ENCODE measurements at regions not wholly inside any gene's neighbourhood (a gene's known extent, or its start where the extent isn't known, plus 50 kb on each side); places are given as distances from the start of the nearest gene placed in this dataset.

- DNase-seq = no peak
- no peaks in the 10 kb centered on the region for H3K9me3 ChIP-seq (ENCODE audit: control insufficient read depth in 2 of 3, low read length in 3 of 3)
- H3K4me1 Mint-ChIP-seq = no peaks in the 10 kb centered on the region
Measured at GRCh38 chr6:50970908-50971307, 152.2 kb downstream of the TFAP2B start.

GRCh38 chr6:50973464-50973863 is 154.8 kb downstream of the TFAP2B start:
- Histone ChIP-seq H3K9me3 (ENCODE audit: control insufficient read depth in 2 of 3, low read length in 3 of 3) (no peaks in the 10 kb centered on the region), H3K36me3 (ENCODE audit: control insufficient read depth in 2 of 3, insufficient read depth in 3 of 3, low read length in 3 of 3) (no peaks in the 10 kb centered on the region), H3K4me1 (ENCODE audit: control insufficient read depth in 2 of 2, insufficient read depth in 2 of 2, low read length in 2 of 2) (no peaks in the 10 kb centered on the region), H3K27ac (ENCODE audit: low read depth, low read length) (no peak overlapping the region), H3K4me3 (ENCODE audit: low read length) (no peak overlapping the region), H3K27me3 (ENCODE audit: control insufficient read depth in 2 of 2, insufficient read depth in 2 of 2, low read length in 2 of 2) (no peaks in the 10 kb centered on the region)
- ATAC-seq = no peak
- Mint-ChIP-seq H3K4me3 (no peak overlapping the region), H3K27ac (no peak overlapping the region), H3K27me3 (no peaks in the 10 kb centered on the region), H3K36me3 (no peaks in the 10 kb centered on the region), H3K9me3 (peaks cover 0 to 7% (median 2%) of the 10 kb centered on the region in 11 donors), H3K4me1 (no peaks in the 10 kb centered on the region)
- POLR2A ChIA-PET = no interaction called here
- DNase-seq = no peak
- CTCF ChIA-PET = no interaction called here
- intact Hi-C loops (cut with micrococcal nuclease) = no loop called here

More at GRCh38 chr6:50970908-50971307, 152.2 kb downstream of the TFAP2B start:
- intact Hi-C loops (cut with micrococcal nuclease) = no loop called here
- Histone ChIP-seq H3K4me1 (ENCODE audit: control insufficient read depth in 2 of 2, insufficient read depth in 2 of 2, low read length in 2 of 2) (no peaks in the 10 kb centered on the region), H3K27me3 (ENCODE audit: control insufficient read depth in 2 of 2, insufficient read depth in 2 of 2, low read length in 2 of 2) (no peaks in the 10 kb centered on the region), H3K36me3 (ENCODE audit: control insufficient read depth in 2 of 3, insufficient read depth in 3 of 3, low read length in 3 of 3) (no peaks in the 10 kb centered on the region), H3K4me3 (ENCODE audit: low read length) (no peak overlapping the region), H3K27ac (ENCODE audit: low read depth, low read length) (no peak overlapping the region)
- H3K27ac Mint-ChIP-seq = no peak overlapping the region
- POLR2A ChIA-PET = no interaction called here
- H3K4me3 Mint-ChIP-seq = no peak overlapping the region
- H3K27me3 Mint-ChIP-seq = no peaks in the 10 kb centered on the region
- H3K36me3 Mint-ChIP-seq = no peaks in the 10 kb centered on the region
- H3K9me3 Mint-ChIP-seq = peaks cover 0 to 15% (median 2%) of the 10 kb centered on the region in 11 donors
- ATAC-seq = no peak
- CTCF ChIA-PET = no interaction called here

- no peaks in the 10 kb centered on the region for H3K9me3 ChIP-seq (ENCODE audit: control insufficient read depth in 2 of 3, low read length in 3 of 3)
- H3K4me1 ChIP-seq (ENCODE audit: control insufficient read depth in 2 of 2, insufficient read depth in 2 of 2, low read length in 2 of 2) = no peaks in the 10 kb centered on the region
- Mint-ChIP-seq H3K36me3 (no peaks in the 10 kb centered on the region), H3K4me1 (no peaks in the 10 kb centered on the region), H3K27ac (no peak overlapping the region), H3K9me3 (peaks cover 0 to 7% (median 0%) of the 10 kb centered on the region in 11 donors), H3K4me3 (no peak overlapping the region), H3K27me3 (no peaks in the 10 kb centered on the region)
- no peaks in the 10 kb centered on the region for H3K36me3 ChIP-seq (ENCODE audit: control insufficient read depth in 2 of 3, insufficient read depth in 3 of 3, low read length in 3 of 3)
- DNase-seq (no peak), ATAC-seq (no peak)
- intact Hi-C loops (cut with micrococcal nuclease) = no loop called here
- H3K27ac ChIP-seq (ENCODE audit: low read depth, low read length) = no peak overlapping the region
- POLR2A ChIA-PET = no interaction called here
- no peaks in the 10 kb centered on the region for H3K27me3 ChIP-seq (ENCODE audit: control insufficient read depth in 2 of 2, insufficient read depth in 2 of 2, low read length in 2 of 2)
- CTCF ChIA-PET = no interaction called here
- H3K4me3 ChIP-seq (ENCODE audit: low read length) = no peak overlapping the region
Measured at GRCh38 chr6:50974319-50974718, 155.6 kb downstream of the TFAP2B start.

GRCh38 chr6:50975216-50975615 is 156.5 kb downstream of the TFAP2B start:
- H3K4me1 Mint-ChIP-seq = no peaks in the 10 kb centered on the region
- H3K27ac Mint-ChIP-seq = no peak overlapping the region
- no peak overlapping the region for H3K4me3 ChIP-seq (ENCODE audit: low read length)
- ChIA-PET POLR2A (no interaction called here), CTCF (no interaction called here)
- ATAC-seq (no peak), DNase-seq (no peak)
- no peak overlapping the region for H3K4me3 Mint-ChIP-seq
- no peaks in the 10 kb centered on the region for H3K27me3 Mint-ChIP-seq
- intact Hi-C loops (cut with micrococcal nuclease) = no loop called here
- no peaks in the 10 kb centered on the region for H3K36me3 ChIP-seq (ENCODE audit: control insufficient read depth in 2 of 3, insufficient read depth in 3 of 3, low read length in 3 of 3)
- H3K9me3 ChIP-seq (ENCODE audit: control insufficient read depth in 2 of 3, low read length in 3 of 3) = no peaks in the 10 kb centered on the region
- H3K9me3 Mint-ChIP-seq = peaks cover 0 to 7% (median 0%) of the 10 kb centered on the region in 11 donors
- no peak overlapping the region for H3K27ac ChIP-seq (ENCODE audit: low read depth, low read length)
- no peaks in the 10 kb centered on the region for H3K36me3 Mint-ChIP-seq
- no peaks in the 10 kb centered on the region for H3K4me1 ChIP-seq (ENCODE audit: control insufficient read depth in 2 of 2, insufficient read depth in 2 of 2, low read length in 2 of 2)
- no peaks in the 10 kb centered on the region for H3K27me3 ChIP-seq (ENCODE audit: control insufficient read depth in 2 of 2, insufficient read depth in 2 of 2, low read length in 2 of 2)

- Mint-ChIP-seq H3K36me3 (no peaks in the 10 kb centered on the region), H3K9me3 (peaks cover 0 to 5% (median 0%) of the 10 kb centered on the region in 11 donors), H3K27ac (no peak overlapping the region), H3K27me3 (no peaks in the 10 kb centered on the region), H3K4me3 (no peak overlapping the region), H3K4me1 (no peaks in the 10 kb centered on the region)
- Histone ChIP-seq H3K9me3 (ENCODE audit: control insufficient read depth in 2 of 3, low read length in 3 of 3) (no peaks in the 10 kb centered on the region), H3K27ac (ENCODE audit: low read depth, low read length) (no peak overlapping the region), H3K36me3 (ENCODE audit: control insufficient read depth in 2 of 3, insufficient read depth in 3 of 3, low read length in 3 of 3) (no peaks in the 10 kb centered on the region), H3K4me1 (ENCODE audit: control insufficient read depth in 2 of 2, insufficient read depth in 2 of 2, low read length in 2 of 2) (no peaks in the 10 kb centered on the region), H3K27me3 (ENCODE audit: control insufficient read depth in 2 of 2, insufficient read depth in 2 of 2, low read length in 2 of 2) (no peaks in the 10 kb centered on the region), H3K4me3 (ENCODE audit: low read length) (no peak overlapping the region)
- ChIA-PET CTCF (no interaction called here), POLR2A (no interaction called here)
- intact Hi-C loops (cut with micrococcal nuclease) = no loop called here
- no peak for DNase-seq
- no peak for ATAC-seq
Measured at GRCh38 chr6:50976907-50977306, 158.2 kb downstream of the TFAP2B start.

GRCh38 chr6:50977796-50978195 is 159.1 kb downstream of the TFAP2B start:
- Mint-ChIP-seq H3K4me3 (no peak overlapping the region), H3K27ac (no peak overlapping the region), H3K36me3 (no peaks in the 10 kb centered on the region), H3K9me3 (peaks cover 0 to 5% (median 0%) of the 10 kb centered on the region in 11 donors), H3K4me1 (no peaks in the 10 kb centered on the region), H3K27me3 (no peaks in the 10 kb centered on the region)
- no peak for DNase-seq
- CTCF ChIA-PET = no interaction called here
- no peaks in the 10 kb centered on the region for H3K9me3 ChIP-seq (ENCODE audit: control insufficient read depth in 2 of 3, low read length in 3 of 3)
- intact Hi-C loops (cut with micrococcal nuclease) = no loop called here
- H3K4me1 ChIP-seq (ENCODE audit: control insufficient read depth in 2 of 2, insufficient read depth in 2 of 2, low read length in 2 of 2) = no peaks in the 10 kb centered on the region
- H3K27ac ChIP-seq (ENCODE audit: low read depth, low read length) = no peak overlapping the region
- ATAC-seq = no peak
- POLR2A ChIA-PET = no interaction called here
- no peaks in the 10 kb centered on the region for H3K36me3 ChIP-seq (ENCODE audit: control insufficient read depth in 2 of 3, insufficient read depth in 3 of 3, low read length in 3 of 3)
- H3K27me3 ChIP-seq (ENCODE audit: control insufficient read depth in 2 of 2, insufficient read depth in 2 of 2, low read length in 2 of 2) = no peaks in the 10 kb centered on the region
- no peak overlapping the region for H3K4me3 ChIP-seq (ENCODE audit: low read length)

- H3K27me3 ChIP-seq (ENCODE audit: control insufficient read depth in 2 of 2, insufficient read depth in 2 of 2, low read length in 2 of 2) = no peaks in the 10 kb centered on the region
- intact Hi-C loops (cut with micrococcal nuclease) = no loop called here
- Mint-ChIP-seq H3K27me3 (no peaks in the 10 kb centered on the region), H3K36me3 (no peaks in the 10 kb centered on the region), H3K9me3 (peaks cover 0 to 5% (median 0%) of the 10 kb centered on the region in 11 donors), H3K27ac (no peak overlapping the region), H3K4me3 (no peak overlapping the region), H3K4me1 (no peaks in the 10 kb centered on the region)
- CTCF ChIA-PET = no interaction called here
- DNase-seq (no peak), ATAC-seq (no peak)
- H3K27ac ChIP-seq (ENCODE audit: low read depth, low read length) = no peak overlapping the region
- H3K36me3 ChIP-seq (ENCODE audit: control insufficient read depth in 2 of 3, insufficient read depth in 3 of 3, low read length in 3 of 3) = no peaks in the 10 kb centered on the region
- POLR2A ChIA-PET = no interaction called here
- no peak overlapping the region for H3K4me3 ChIP-seq (ENCODE audit: low read length)
- H3K9me3 ChIP-seq (ENCODE audit: control insufficient read depth in 2 of 3, low read length in 3 of 3) = no peaks in the 10 kb centered on the region
- no peaks in the 10 kb centered on the region for H3K4me1 ChIP-seq (ENCODE audit: control insufficient read depth in 2 of 2, insufficient read depth in 2 of 2, low read length in 2 of 2)
Measured at GRCh38 chr6:50978380-50979170, 159.9 kb downstream of the TFAP2B start.

Data from naive thymus-derived CD4-positive, alpha-beta T cell (primary cell).